Keratinocyte (primary cell): ENCODE measurements at regions not wholly inside any gene's neighbourhood (a gene's known extent, or its start where the extent isn't known, plus 50 kb on each side); places are given as distances from the start of the nearest gene placed in this dataset.

Experiments
- DNase-seq: peaks from one replicate; pipeline ENCODE4 v3.0.0-alpha.2; 2011; ENCODE audit warnings: low read depth, missing footprints, low spot score
- FAIRE-seq: peaks from 2 replicates; lab custom pipeline; 2011; peaks lifted over from hg19 to GRCh38; lab: Jason Lieb, UNC
- H2AFZ ChIP-seq: 2 replicates; pipeline ENCODE4 v1.6.0; 2012; ENCODE audit warnings: low read length, control low read depth, inconsistent platforms; ENCODE audit not compliant: control insufficient read depth
- H3K27ac ChIP-seq: 2 replicates; pipeline ENCODE4 v1.5.1; 2011; ENCODE audit warnings: low read length; ENCODE audit not compliant: control insufficient read depth, insufficient read depth
- H3K27me3 ChIP-seq: 3 replicates; pipeline ENCODE4 v1.6.0; 2011; ENCODE audit warnings: low read length; ENCODE audit not compliant: control insufficient read depth, insufficient read depth; ENCODE audit errors: extremely low read depth
- H3K36me3 ChIP-seq, 2 experiments: 2 replicates in 1 of 2; 3 replicates in 1 of 2; pipeline ENCODE4 v1.5.1; 2011; ENCODE audit warnings: low read length in 2 of 2, mild to moderate bottlenecking in 1 of 2; ENCODE audit not compliant: control insufficient read depth in 2 of 2, insufficient read depth in 2 of 2; ENCODE audit errors: extremely low read depth in 1 of 2
- H3K4me1 ChIP-seq: 3 replicates; pipeline ENCODE4 v1.5.1; 2011; ENCODE audit warnings: low read length; ENCODE audit not compliant: control insufficient read depth, insufficient read depth; ENCODE audit errors: extremely low read depth
- H3K4me2 ChIP-seq: 3 replicates; pipeline ENCODE4 v1.6.0; 2011; ENCODE audit warnings: low read depth, low read length; ENCODE audit not compliant: control insufficient read depth, insufficient read depth; ENCODE audit errors: extremely low read depth
- H3K4me3 ChIP-seq, 3 experiments: fragments of 200-600 bp in 1 of 3; sonication (generic) in 1 of 3; 2 replicates in 2 of 3; 3 replicates in 1 of 3; pipeline ENCODE4 v1.5.1; 2011 to 2016; ENCODE audit warnings: low read length in 3 of 3, mild to moderate bottlenecking in 3 of 3, control low read depth in 2 of 3, inconsistent platforms in 1 of 3, low read depth in 1 of 3, mixed read lengths in 1 of 3, mixed run types in 1 of 3, moderate library complexity in 1 of 3; ENCODE audit not compliant: control insufficient read depth in 2 of 3, insufficient read depth in 2 of 3; ENCODE audit errors: extremely low read depth in 1 of 3
- H3K79me2 ChIP-seq: 2 replicates; pipeline ENCODE4 v1.6.0; 2012; ENCODE audit warnings: low read length; ENCODE audit not compliant: control insufficient read depth, insufficient read depth
- H3K9ac ChIP-seq: 3 replicates; pipeline ENCODE4 v1.6.0; 2011; ENCODE audit warnings: low read length; ENCODE audit not compliant: control insufficient read depth, insufficient read depth; ENCODE audit errors: extremely low read depth
- H3K9me1 ChIP-seq: 3 replicates; pipeline ENCODE4 v1.6.0; 2011; ENCODE audit warnings: low read length; ENCODE audit not compliant: control insufficient read depth, insufficient read depth; ENCODE audit errors: extremely low read depth
- H3K9me3 ChIP-seq: 2 replicates; pipeline ENCODE4 v1.5.1; 2012; ENCODE audit warnings: low read depth, low read length; ENCODE audit not compliant: control insufficient read depth
- H4K20me1 ChIP-seq: 3 replicates; pipeline ENCODE4 v1.6.0; 2011; ENCODE audit warnings: low read length; ENCODE audit not compliant: control insufficient read depth, insufficient read depth; ENCODE audit errors: extremely low read depth
- EZH2 ChIP-seq: IDR thresholded peaks from one replicate; pipeline ENCODE4 v1.6.1; 2012; ENCODE audit warnings: inconsistent platforms, mild to moderate bottlenecking, low read length, moderate library complexity
- dilution Hi-C: fragments of 300-500 bp; cut with MboI; formaldehyde crosslinking; loops from one replicate; pipeline ENCODE4 v1.7.0; 2020; ENCODE audit warnings: low sequenced_read_pairs; ENCODE audit not compliant: extremely low pct_ligation_motif_present
- TF ChIP-seq, protein P1 (sequence below), 3 experiments: IDR thresholded peaks in 1 of 3; conservative IDR thresholded peaks in 1 of 3; optimal IDR thresholded peaks in 1 of 3; 2 replicates in 2 of 3; 3 replicates in 1 of 3; pipeline versions ENCODE3 to v1.5.1; 2011; ENCODE audit warnings: low read length in 3 of 3, mild to moderate bottlenecking in 3 of 3, moderate library complexity in 2 of 3, control low read depth in 1 of 3, inconsistent platforms in 1 of 3; ENCODE audit not compliant: insufficient read depth in 2 of 3; ENCODE audit errors: extremely low read depth in 1 of 3

GRCh38 chr14:83170165-83170564 lies 1636.5 kb upstream of the SEL1L start:
- Histone ChIP-seq H4K20me1 (no peaks in the 10 kb centered on the region), H3K4me2 (no peak overlapping the region), H3K36me3 (no peaks in the 10 kb centered on the region), H3K27me3 (no peaks in the 10 kb centered on the region), H2AFZ (no peak overlapping the region), H3K4me3 (no peak overlapping the region), H3K27ac (no peak overlapping the region), H3K79me2 (no peaks in the 10 kb centered on the region), H3K4me1 (no peaks in the 10 kb centered on the region), H3K9me1 (no peaks in the 10 kb centered on the region), H3K9ac (no peak overlapping the region), H3K9me3 (no peaks in the 10 kb centered on the region)
- dilution Hi-C loops, result no loop called here
- TF ChIP-seq, protein P1, sequence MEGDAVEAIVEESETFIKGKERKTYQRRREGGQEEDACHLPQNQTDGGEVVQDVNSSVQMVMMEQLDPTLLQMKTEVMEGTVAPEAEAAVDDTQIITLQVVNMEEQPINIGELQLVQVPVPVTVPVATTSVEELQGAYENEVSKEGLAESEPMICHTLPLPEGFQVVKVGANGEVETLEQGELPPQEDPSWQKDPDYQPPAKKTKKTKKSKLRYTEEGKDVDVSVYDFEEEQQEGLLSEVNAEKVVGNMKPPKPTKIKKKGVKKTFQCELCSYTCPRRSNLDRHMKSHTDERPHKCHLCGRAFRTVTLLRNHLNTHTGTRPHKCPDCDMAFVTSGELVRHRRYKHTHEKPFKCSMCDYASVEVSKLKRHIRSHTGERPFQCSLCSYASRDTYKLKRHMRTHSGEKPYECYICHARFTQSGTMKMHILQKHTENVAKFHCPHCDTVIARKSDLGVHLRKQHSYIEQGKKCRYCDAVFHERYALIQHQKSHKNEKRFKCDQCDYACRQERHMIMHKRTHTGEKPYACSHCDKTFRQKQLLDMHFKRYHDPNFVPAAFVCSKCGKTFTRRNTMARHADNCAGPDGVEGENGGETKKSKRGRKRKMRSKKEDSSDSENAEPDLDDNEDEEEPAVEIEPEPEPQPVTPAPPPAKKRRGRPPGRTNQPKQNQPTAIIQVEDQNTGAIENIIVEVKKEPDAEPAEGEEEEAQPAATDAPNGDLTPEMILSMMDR (optimal IDR thresholded peaks at IDR 0.05 in 1 of 3, IDR thresholded peaks at IDR 0.05 in 1 of 3, conservative IDR thresholded peaks at IDR 0.05 in 1 of 3; ENCODE audit: extremely low read depth in 1 of 3, insufficient read depth in 2 of 3, low read length in 3 of 3), result no peak
- TF ChIP-seq EZH2, result no peak
- DNase-seq, result no peak
- FAIRE-seq, result no peak

GRCh38 chr14:83171761-83172160 lies 1638.1 kb upstream of the SEL1L start:
- FAIRE-seq, result no peak
- no peaks in the 10 kb centered on the region for H3K36me3 ChIP-seq

More at GRCh38 chr14:83171761-83172160, 1638.1 kb upstream of the SEL1L start:
- no peaks in the 10 kb centered on the region for H4K20me1 ChIP-seq
- TF ChIP-seq, protein P1 (optimal IDR thresholded peaks at IDR 0.05 in 1 of 3, IDR thresholded peaks at IDR 0.05 in 1 of 3, conservative IDR thresholded peaks at IDR 0.05 in 1 of 3; ENCODE audit: extremely low read depth in 1 of 3, insufficient read depth in 2 of 3, low read length in 3 of 3), result no peak
- no peak for TF ChIP-seq EZH2
- no peaks in the 10 kb centered on the region for H3K4me1 ChIP-seq
- H3K27ac ChIP-seq, result no peak overlapping the region
- H3K4me2 ChIP-seq, result no peak overlapping the region
- H2AFZ ChIP-seq, result no peak overlapping the region
- H3K79me2 ChIP-seq, result no peaks in the 10 kb centered on the region
- H3K9ac ChIP-seq, result no peak overlapping the region
- dilution Hi-C loops, result no loop called here
- no peak for DNase-seq
- no peaks in the 10 kb centered on the region for H3K9me1 ChIP-seq
- H3K9me3 ChIP-seq, result no peaks in the 10 kb centered on the region
- no peaks in the 10 kb centered on the region for H3K27me3 ChIP-seq
- no peak overlapping the region for H3K4me3 ChIP-seq
